Tibial nerve (tissue), 4 donors: ENCODE measurements at regions not wholly inside any gene's neighbourhood (a gene's known extent, or its start where the extent isn't known, plus 50 kb on each side); places are given as distances from the start of the nearest gene placed in this dataset.

ENCODE experiments used
- DNase-seq, 2 donors: peaks; one replicate each; pipeline ENCODE4 v3.0.0-alpha.2; 2019; ENCODE audit warnings: low spot score in 2 of 2
- H3K27ac ChIP-seq, 4 donors: fragments of 200-600 bp; sonication (generic) in 3 of 4; one replicate each; pipeline ENCODE4 v1.5.1; 2017 to 2019; ENCODE audit warnings: mild to moderate bottlenecking in 1 of 4
- H3K27me3 ChIP-seq, 2 donors: fragments of 200-600 bp; sonication (generic) in 1 of 2; one replicate each; pipeline versions ENCODE4 v1.5.1 to v1.6.0; 2017 to 2019
- H3K36me3 ChIP-seq, 3 donors: fragments of 200-600 bp; sonication (generic); one replicate each; pipeline ENCODE4 v1.5.1; 2018 to 2019
- H3K4me1 ChIP-seq, 4 donors: fragments of 200-600 bp; sonication (generic) in 3 of 4; one replicate each; pipeline ENCODE4 v1.5.1; 2017 to 2019
- H3K4me3 ChIP-seq, 4 donors: fragments of 200-600 bp; sonication (generic) in 3 of 4; one replicate each; pipeline ENCODE4 v1.5.1; 2017 to 2019; ENCODE audit warnings: mild to moderate bottlenecking in 1 of 4, moderate library complexity in 1 of 4
- H3K9me3 ChIP-seq, 4 donors: fragments of 200-600 bp; sonication (generic) in 3 of 4; one replicate each; pipeline ENCODE4 v1.5.1; 2017 to 2019
- EP300 ChIP-seq, 2 donors: sonication (generic); formaldehyde crosslinking; IDR thresholded peaks; one replicate each; pipeline ENCODE4 v1.6.1; 2017; ENCODE audit warnings: antibody characterized with exemption in 2 of 2, mild to moderate bottlenecking in 1 of 2
- POLR2A ChIP-seq, 2 donors: fragments of 450-650 bp; IDR thresholded peaks; one replicate each; pipeline ENCODE4 v1.6.1; 2017; ENCODE audit warnings: antibody characterized with exemption in 2 of 2, mild to moderate bottlenecking in 2 of 2, moderate library complexity in 2 of 2
- WGBS, 2 donors: methylation state at CpG; one replicate each; pipeline ENCODE4 v1.1.5; 2018; 5-methylcytosine and 5-hydroxymethylcytosine counted together
- TF ChIP-seq, protein P1 (sequence below), 5 experiments: fragments of 200-600 bp in 3 of 5; fragments of 450-650 bp in 2 of 5; sonication (generic) in 3 of 5; IDR thresholded peaks; one replicate each; pipeline ENCODE4 v1.5.1; 2016 to 2019; ENCODE audit warnings: antibody characterized with exemption in 5 of 5, mild to moderate bottlenecking in 3 of 5, moderate library complexity in 2 of 5

DNA sequence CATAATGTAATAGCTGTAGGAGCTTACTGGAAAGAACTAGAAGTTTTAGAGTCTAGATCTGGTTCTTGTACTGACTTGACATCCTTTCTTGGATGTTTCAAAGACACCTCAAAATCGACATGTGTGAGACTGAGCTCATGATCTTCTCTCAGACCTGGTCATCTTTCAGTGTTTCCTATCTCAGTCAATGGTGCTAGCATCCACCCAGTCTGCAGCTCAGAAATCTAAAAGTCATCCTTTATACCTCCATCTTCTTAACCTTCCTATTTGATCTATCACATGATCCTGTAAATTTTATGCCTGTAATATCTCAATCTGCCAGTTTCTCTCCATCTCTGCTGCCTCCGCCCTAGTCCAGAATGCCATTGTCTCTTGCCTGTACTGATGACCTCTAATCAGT, 301.9 kb upstream of the PITX2 start:
- Histone ChIP-seq H3K4me3 (no peak overlapping the region), H3K4me1 (no peaks in the 10 kb centered on the region), H3K9me3 (no peaks in the 10 kb centered on the region), H3K27ac (no peak overlapping the region), H3K27me3 (no peaks in the 10 kb centered on the region), H3K36me3 (no peaks in the 10 kb centered on the region)
- TF ChIP-seq, protein P1, sequence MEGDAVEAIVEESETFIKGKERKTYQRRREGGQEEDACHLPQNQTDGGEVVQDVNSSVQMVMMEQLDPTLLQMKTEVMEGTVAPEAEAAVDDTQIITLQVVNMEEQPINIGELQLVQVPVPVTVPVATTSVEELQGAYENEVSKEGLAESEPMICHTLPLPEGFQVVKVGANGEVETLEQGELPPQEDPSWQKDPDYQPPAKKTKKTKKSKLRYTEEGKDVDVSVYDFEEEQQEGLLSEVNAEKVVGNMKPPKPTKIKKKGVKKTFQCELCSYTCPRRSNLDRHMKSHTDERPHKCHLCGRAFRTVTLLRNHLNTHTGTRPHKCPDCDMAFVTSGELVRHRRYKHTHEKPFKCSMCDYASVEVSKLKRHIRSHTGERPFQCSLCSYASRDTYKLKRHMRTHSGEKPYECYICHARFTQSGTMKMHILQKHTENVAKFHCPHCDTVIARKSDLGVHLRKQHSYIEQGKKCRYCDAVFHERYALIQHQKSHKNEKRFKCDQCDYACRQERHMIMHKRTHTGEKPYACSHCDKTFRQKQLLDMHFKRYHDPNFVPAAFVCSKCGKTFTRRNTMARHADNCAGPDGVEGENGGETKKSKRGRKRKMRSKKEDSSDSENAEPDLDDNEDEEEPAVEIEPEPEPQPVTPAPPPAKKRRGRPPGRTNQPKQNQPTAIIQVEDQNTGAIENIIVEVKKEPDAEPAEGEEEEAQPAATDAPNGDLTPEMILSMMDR (IDR thresholded peaks at IDR 0.05): no peak
- TF ChIP-seq POLR2A (IDR thresholded peaks at IDR 0.05) (no peak), EP300 (IDR thresholded peaks at IDR 0.05) (no peak)
- no peak for DNase-seq
- WGBS, 2 donors: 75 to 88% methylated on average over 2 of the region's 2 CpGs

DNA sequence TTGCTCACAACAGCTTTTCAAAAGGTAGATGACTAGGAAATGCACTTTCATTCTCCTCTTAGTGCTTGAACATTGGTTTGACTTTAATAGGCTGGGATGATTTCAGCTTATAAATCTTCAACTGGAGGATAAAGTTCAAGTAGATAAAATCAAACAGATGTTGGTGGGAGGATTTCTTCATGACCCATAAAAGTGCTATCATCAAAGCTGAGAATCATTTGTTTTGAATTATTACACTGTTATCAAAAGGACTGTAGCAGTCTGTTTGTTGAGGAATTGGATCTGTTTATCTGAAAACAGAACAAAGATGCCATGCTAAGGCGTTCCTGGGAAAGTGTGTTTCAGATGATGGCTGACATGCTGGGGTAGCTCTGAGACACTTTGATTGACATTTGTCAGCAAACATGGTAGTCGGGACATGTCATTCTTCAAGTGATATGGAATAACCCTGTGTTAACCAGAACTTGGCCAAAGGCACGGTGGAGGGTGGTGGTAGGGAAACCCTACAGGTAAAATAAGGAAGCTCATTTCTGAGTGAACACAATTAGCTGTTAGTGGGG, 304.0 kb upstream of the PITX2 start:
- WGBS, 2 donors: 55 to 57% methylated on average over 3 of the region's 3 CpGs
- Histone ChIP-seq H3K27me3 (no peaks in the 10 kb centered on the region), H3K9me3 (no peaks in the 10 kb centered on the region), H3K4me1 (no peaks in the 10 kb centered on the region), H3K36me3 (no peaks in the 10 kb centered on the region), H3K4me3 (no peak overlapping the region), H3K27ac (no peak overlapping the region)
- no peak for DNase-seq
- TF ChIP-seq, protein P1 (IDR thresholded peaks at IDR 0.05): no peak
- no peak for TF ChIP-seq POLR2A (IDR thresholded peaks at IDR 0.05)

DNA sequence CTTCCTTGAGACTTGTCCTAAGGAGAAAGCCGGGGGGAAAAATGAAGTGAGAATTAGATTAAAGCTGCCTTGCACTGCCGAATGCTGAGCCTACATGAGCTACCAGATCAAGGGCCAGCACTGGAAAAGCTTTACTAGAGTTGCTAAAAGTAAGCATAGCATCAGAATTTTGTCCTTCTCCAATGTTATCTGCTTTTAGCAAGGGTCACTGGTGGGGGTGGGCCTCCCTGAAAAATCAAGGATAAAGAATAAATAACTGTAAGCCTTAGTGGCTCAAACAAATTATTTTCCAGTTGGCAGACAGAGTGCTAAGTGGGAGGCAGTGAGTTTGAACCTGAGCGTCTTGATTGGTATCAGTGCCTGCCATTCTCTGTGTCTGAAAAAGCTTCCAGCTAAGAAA, 310.5 kb upstream of the PITX2 start:
- 71 to 73% methylated on average over 3 of the region's 3 CpGs for WGBS, 2 donors
- no peaks in the 10 kb centered on the region for H3K27me3 ChIP-seq
- no peaks in the 10 kb centered on the region for H3K9me3 ChIP-seq
- no peak overlapping the region for H3K27ac ChIP-seq
- TF ChIP-seq, protein P1 (IDR thresholded peaks at IDR 0.05): no peak
- no peak for TF ChIP-seq POLR2A (IDR thresholded peaks at IDR 0.05)
- TF ChIP-seq EP300 (IDR thresholded peaks at IDR 0.05): no peak
- H3K4me3 ChIP-seq: no peak overlapping the region
- no peak for DNase-seq
- H3K4me1 ChIP-seq: no peaks in the 10 kb centered on the region
- no peaks in the 10 kb centered on the region for H3K36me3 ChIP-seq

DNA sequence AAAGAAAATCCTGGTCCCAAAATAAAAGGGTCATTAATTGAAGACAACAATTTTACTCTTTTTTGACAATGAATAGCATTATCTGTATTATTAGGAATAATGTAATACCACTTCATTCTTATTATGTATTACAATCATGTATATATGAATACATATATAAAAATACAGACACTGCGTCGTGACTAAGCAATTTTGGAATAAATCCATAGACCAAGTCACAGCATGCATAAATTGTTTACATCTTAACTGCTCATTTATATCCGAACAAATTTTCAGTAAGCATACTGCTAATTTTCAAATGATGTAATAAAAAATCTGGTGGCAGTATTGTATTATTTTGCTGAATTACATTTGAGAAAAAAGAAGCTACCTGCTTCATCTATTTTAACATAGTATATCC, 321.6 kb upstream of the PITX2 start:
- DNase-seq: no peak
- Histone ChIP-seq H3K36me3 (no peaks in the 10 kb centered on the region), H3K27me3 (no peaks in the 10 kb centered on the region), H3K27ac (no peak overlapping the region), H3K4me3 (no peak overlapping the region), H3K4me1 (no peaks in the 10 kb centered on the region), H3K9me3 (no peaks in the 10 kb centered on the region)
- TF ChIP-seq POLR2A (IDR thresholded peaks at IDR 0.05) (no peak), EP300 (IDR thresholded peaks at IDR 0.05) (no peak)
- TF ChIP-seq, protein P1 (IDR thresholded peaks at IDR 0.05): no peak
- WGBS, 2 donors: 80 to 87% methylated on average over 3 of the region's 3 CpGs

DNA sequence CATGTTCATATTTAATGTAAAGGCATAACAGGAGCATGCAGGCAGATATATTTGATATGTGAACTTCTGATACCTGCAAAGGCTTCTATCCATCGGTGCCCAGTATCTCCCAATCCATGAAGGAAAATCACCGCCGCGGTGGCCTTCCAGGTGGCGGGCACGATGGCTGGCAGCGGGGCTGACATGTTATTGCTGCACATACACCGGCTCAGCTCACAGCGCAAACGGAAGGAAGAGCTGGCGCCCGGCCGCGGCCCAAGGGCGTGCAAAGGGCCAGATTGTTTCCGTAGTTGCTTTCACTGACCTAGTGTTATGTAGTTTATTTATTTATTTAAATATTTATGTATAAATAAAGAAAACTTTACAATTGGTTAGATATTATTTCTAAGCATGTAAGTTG, 322.7 kb upstream of the PITX2 start:
- H3K36me3 ChIP-seq: no peaks in the 10 kb centered on the region
- H3K27me3 ChIP-seq: no peaks in the 10 kb centered on the region
- no peaks in the 10 kb centered on the region for H3K4me1 ChIP-seq
- H3K27ac ChIP-seq: no peak overlapping the region
- 96% methylated on average over 16 of the region's 16 CpGs for WGBS, 2 donors
- H3K4me3 ChIP-seq: no peak overlapping the region
- DNase-seq: no peak
- no peaks in the 10 kb centered on the region for H3K9me3 ChIP-seq
- TF ChIP-seq, protein P1 (IDR thresholded peaks at IDR 0.05): no peak
- no peak for TF ChIP-seq POLR2A (IDR thresholded peaks at IDR 0.05)
